ENCODE measurements at regions not wholly inside any gene's neighbourhood (a gene's known extent, or its start where the extent isn't known, plus 50 kb on each side); places are given as distances from the start of the nearest gene placed in this dataset.

DNA sequence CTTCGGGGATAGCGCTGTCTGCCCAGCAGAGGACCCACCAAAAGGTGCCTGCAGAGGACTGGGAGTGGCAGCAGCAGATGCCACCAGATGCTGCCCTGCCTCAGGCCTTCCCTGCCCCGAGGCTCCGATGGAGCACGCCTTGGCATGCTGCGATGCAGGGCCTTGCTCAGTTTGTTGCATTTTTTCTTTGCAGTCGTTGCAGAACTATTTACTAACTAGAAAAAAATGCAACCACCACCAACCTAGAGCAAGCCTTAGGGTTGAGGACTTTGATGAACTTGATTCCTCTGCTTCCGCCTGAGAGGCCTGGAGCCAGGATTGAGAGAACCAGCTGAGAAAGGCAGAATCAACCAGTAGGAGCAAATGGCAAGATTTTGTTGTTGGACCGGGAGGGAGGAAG, 585.6 kb upstream of the MKI67 start:
- Histone ChIP-seq H3K4me3 (ENCODE audit: low read depth in 1 of 2, low read length in 2 of 2) (no peak overlapping the region), H3K9me3 (ENCODE audit: low read length) (no peaks in the 10 kb centered on the region), H3K27me3 (ENCODE audit: control insufficient read depth in 1 of 2, insufficient read depth in 2 of 2, low read length in 2 of 2) (no peaks in the 10 kb centered on the region), H3K9ac (ENCODE audit: low read length) (no peak overlapping the region), H3K4me1 (ENCODE audit: insufficient read depth, low read length) (peaks cover 5% of the 10 kb centered on the region), H3K36me3 (ENCODE audit: insufficient read depth, low read length) (no peaks in the 10 kb centered on the region), H3K27ac (ENCODE audit: low read depth, low read length) (no peak overlapping the region)

DNA sequence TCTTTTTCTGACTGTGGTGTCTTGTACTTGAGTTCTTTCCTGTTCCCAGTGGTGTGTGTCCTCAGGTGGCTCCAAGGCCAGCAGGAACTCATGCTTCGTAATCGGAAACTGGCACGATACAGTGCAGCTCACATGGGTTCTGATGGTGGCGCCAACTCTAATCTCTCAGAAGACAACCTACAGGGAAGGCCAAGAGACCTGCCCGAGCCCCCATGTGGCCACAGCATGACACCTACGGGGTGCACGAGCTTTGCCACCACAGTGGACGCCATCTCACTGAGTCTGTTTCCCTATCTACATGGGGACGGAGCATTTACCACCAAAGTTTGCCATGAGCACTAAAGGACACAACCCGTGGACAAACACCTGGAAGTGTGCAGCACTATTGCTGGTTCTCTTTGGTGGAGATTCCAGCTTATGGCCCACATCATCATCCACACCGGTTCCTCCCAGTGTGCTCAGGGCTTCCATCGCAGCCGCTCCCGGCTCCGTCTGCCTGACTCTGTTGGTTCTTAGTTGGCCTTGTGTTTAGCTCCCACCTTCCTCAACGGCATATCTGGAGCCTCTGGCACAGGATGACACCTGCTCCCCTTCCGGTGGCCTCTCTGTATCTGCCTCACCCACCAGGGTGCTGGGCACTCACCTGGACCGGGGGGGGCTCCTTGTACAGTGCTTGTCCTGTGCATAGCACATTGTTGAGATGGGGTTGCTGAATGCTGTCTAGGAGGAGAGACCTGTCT, 586.6 kb upstream of the MKI67 start:
- H3K9ac ChIP-seq (ENCODE audit: low read length): no peak overlapping the region
- no peaks in the 10 kb centered on the region for H3K27me3 ChIP-seq (ENCODE audit: control insufficient read depth in 1 of 2, insufficient read depth in 2 of 2, low read length in 2 of 2)
- no peaks in the 10 kb centered on the region for H3K9me3 ChIP-seq (ENCODE audit: low read length)
- H3K27ac ChIP-seq (ENCODE audit: low read depth, low read length): no peak overlapping the region
- H3K4me3 ChIP-seq (ENCODE audit: low read depth in 1 of 2, low read length in 2 of 2): no peak overlapping the region
- H3K4me1 ChIP-seq (ENCODE audit: insufficient read depth, low read length): peaks cover 5% of the 10 kb centered on the region
- H3K36me3 ChIP-seq (ENCODE audit: insufficient read depth, low read length): no peaks in the 10 kb centered on the region

DNA sequence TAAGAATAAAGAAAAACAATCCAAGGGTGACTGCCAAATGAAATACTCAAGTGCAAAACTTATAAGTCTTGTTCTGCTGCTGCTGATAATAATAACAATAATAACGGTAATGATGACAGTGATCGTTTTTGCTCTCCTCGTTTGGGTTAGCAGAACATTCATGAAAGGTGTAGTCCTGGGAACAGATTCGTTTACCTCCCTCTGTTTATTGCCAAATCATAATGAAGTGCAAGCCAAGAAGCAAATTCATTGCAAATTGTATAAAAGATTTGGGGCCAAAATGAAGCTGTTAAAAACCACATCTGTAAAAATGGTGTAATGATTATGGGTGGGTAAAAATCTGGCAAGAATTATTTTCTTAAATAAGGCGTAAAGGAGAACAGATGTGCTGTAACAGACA, 587.2 kb upstream of the MKI67 start:
- no peak overlapping the region for H3K9ac ChIP-seq (ENCODE audit: low read length)
- no peak overlapping the region for H3K27ac ChIP-seq (ENCODE audit: low read depth, low read length)
- peaks cover 5% of the 10 kb centered on the region for H3K4me1 ChIP-seq (ENCODE audit: insufficient read depth, low read length)
- no peaks in the 10 kb centered on the region for H3K27me3 ChIP-seq (ENCODE audit: control insufficient read depth in 1 of 2, insufficient read depth in 2 of 2, low read length in 2 of 2)
- no peaks in the 10 kb centered on the region for H3K9me3 ChIP-seq (ENCODE audit: low read length)
- H3K36me3 ChIP-seq (ENCODE audit: insufficient read depth, low read length): no peaks in the 10 kb centered on the region
- no peak overlapping the region for H3K4me3 ChIP-seq (ENCODE audit: low read depth in 1 of 2, low read length in 2 of 2)

DNA sequence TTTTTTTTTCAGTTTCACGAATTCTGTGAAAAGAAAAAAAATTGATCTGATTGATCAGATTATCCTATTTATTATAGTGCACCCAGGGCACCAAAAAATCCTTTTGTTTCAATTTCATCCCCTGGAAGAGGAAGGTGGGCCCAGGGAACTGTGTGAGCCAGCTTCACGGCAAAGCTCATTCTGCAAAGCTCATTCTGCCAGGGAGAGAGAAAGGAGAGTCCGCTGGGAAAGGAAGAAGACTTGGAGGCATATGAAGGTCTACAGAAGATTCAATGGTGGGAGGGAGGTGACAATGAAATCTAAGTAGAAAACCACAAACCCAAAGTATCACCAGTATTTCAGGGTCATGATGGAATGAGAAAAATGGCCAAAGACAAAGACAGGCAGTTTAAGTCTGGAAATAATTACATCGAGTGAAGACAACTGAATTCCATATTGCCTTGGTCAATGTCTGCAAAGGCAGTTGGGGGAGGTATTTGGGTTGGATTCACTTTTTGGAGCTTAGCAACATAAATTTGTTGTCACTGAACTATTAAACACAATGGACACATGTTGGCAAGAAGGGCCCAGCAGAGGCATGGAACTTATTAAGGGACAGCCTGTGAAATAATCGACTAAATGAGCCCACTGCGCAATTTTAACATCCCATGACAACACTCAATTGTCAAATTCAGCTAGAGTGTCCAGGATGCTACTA, 587.8 kb upstream of the MKI67 start:
- Histone ChIP-seq H3K4me3 (ENCODE audit: low read depth in 1 of 2, low read length in 2 of 2) (no peak overlapping the region), H3K4me1 (ENCODE audit: insufficient read depth, low read length) (peaks cover 5% of the 10 kb centered on the region), H3K36me3 (ENCODE audit: insufficient read depth, low read length) (no peaks in the 10 kb centered on the region), H3K27me3 (ENCODE audit: control insufficient read depth in 1 of 2, insufficient read depth in 2 of 2, low read length in 2 of 2) (no peaks in the 10 kb centered on the region), H3K9ac (ENCODE audit: low read length) (no peak overlapping the region), H3K27ac (ENCODE audit: low read depth, low read length) (no peak overlapping the region), H3K9me3 (ENCODE audit: low read length) (no peaks in the 10 kb centered on the region)

DNA sequence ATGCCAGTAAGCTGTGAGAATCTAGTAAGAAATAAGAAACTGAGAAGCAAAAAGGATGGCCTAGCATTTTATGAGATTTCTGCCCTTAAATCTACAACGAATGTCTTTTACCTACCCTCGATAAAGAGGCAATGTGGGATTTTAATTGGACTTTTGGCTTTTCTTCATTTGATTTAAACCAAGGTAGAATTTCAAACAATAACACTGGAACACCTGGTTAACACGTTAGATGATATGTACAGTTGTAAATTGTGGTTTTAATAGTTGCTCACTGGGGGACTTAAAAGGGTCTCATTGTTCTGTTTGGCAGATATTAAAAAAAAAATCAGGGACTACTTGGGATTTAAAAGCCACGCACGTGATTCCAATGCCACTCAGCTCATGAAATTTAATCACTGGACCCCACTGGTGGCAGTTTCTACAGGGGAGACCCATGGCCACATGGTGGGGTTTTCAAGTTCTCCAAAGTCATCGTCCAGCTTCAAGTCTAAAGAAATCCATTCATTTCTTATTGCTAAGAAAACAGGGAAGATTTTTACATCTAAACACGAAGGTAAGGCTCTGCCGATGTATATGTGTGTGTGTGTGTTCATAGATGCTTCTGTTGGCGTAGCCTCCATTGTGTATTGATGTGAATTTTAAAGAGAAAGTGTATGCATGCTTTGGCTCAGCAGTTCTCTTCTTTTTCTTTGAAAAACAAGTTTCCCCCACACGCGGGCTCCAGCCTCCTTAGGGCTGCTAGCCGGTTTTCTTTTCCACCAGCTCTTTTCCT, 588.6 kb upstream of the MKI67 start:
- Histone ChIP-seq H3K27me3 (ENCODE audit: control insufficient read depth in 1 of 2, insufficient read depth in 2 of 2, low read length in 2 of 2) (no peaks in the 10 kb centered on the region), H3K4me3 (ENCODE audit: low read depth in 1 of 2, low read length in 2 of 2) (no peak overlapping the region), H3K9me3 (ENCODE audit: low read length) (no peaks in the 10 kb centered on the region), H3K4me1 (ENCODE audit: insufficient read depth, low read length) (peaks cover 5% of the 10 kb centered on the region), H3K9ac (ENCODE audit: low read length) (no peak overlapping the region), H3K27ac (ENCODE audit: low read depth, low read length) (no peak overlapping the region), H3K36me3 (ENCODE audit: insufficient read depth, low read length) (no peaks in the 10 kb centered on the region)

- H3K9me3 ChIP-seq (ENCODE audit: low read length): no peaks in the 10 kb centered on the region
- peaks cover 5% of the 10 kb centered on the region for H3K4me1 ChIP-seq (ENCODE audit: insufficient read depth, low read length)
- no peaks in the 10 kb centered on the region for H3K36me3 ChIP-seq (ENCODE audit: insufficient read depth, low read length)
- H3K4me3 ChIP-seq (ENCODE audit: low read depth in 1 of 2, low read length in 2 of 2): no peak overlapping the region
- H3K9ac ChIP-seq (ENCODE audit: low read length): no peak overlapping the region
- no peaks in the 10 kb centered on the region for H3K27me3 ChIP-seq (ENCODE audit: control insufficient read depth in 1 of 2, insufficient read depth in 2 of 2, low read length in 2 of 2)
- H3K27ac ChIP-seq (ENCODE audit: low read depth, low read length): no peak overlapping the region
These were observed 590.0 kb upstream of the MKI67 start for GRCh38 chr10:128716181-128716580.

DNA sequence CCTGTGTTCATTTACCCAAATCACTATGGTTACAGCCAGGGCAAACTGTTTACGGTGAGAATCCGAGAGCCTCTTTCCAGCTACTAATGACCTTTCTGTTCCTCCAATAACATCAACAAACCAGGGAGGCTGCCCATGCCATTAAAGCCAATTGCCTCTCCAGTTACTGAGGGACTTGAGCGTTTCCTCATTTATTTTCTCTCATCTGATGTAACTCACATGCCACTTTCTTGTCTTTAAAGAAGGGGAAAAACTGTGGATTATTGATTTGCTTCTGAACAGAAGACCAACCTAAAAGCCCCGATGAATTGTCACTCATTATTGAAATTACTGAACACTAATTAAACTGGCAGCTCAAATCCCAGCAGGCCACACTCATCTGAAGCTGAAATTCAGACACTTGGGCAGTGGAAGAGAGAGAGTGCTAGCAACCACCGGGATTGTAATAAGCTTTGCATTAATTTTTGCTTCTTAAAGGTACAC, 595.8 kb upstream of the MKI67 start:
- Histone ChIP-seq H3K9ac (ENCODE audit: low read length) (no peak overlapping the region), H3K27me3 (ENCODE audit: control insufficient read depth in 1 of 2, insufficient read depth in 2 of 2, low read length in 2 of 2) (no peaks in the 10 kb centered on the region), H3K4me3 (ENCODE audit: low read depth in 1 of 2, low read length in 2 of 2) (no peak overlapping the region), H3K9me3 (ENCODE audit: low read length) (no peaks in the 10 kb centered on the region), H3K27ac (ENCODE audit: low read depth, low read length) (no peak overlapping the region), H3K4me1 (ENCODE audit: insufficient read depth, low read length) (no peaks in the 10 kb centered on the region), H3K36me3 (ENCODE audit: insufficient read depth, low read length) (no peaks in the 10 kb centered on the region)

DNA sequence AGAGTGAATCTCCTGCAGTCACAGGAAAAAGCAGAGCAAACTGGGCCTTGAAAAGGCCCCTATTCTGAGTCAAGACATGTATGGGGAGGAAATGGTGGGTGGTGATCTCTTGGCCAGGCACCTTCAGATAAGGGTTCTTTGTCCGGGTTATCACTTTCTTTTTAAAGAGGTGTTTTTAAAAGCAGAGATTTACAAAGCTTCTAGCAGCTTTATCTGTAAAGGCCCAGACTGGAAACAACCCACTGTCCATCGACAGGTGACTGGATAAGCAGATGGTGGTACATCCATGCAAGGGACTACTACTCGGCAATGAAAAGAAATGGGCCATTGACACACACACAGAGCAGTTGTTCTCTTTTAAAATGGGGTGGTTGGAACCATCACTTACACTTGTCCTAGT, 596.7 kb upstream of the MKI67 start:
- Histone ChIP-seq H3K9me3 (ENCODE audit: low read length) (no peaks in the 10 kb centered on the region), H3K9ac (ENCODE audit: low read length) (no peak overlapping the region), H3K27me3 (ENCODE audit: control insufficient read depth in 1 of 2, insufficient read depth in 2 of 2, low read length in 2 of 2) (no peaks in the 10 kb centered on the region), H3K4me1 (ENCODE audit: insufficient read depth, low read length) (no peaks in the 10 kb centered on the region), H3K36me3 (ENCODE audit: insufficient read depth, low read length) (no peaks in the 10 kb centered on the region), H3K4me3 (ENCODE audit: low read depth in 1 of 2, low read length in 2 of 2) (no peak overlapping the region), H3K27ac (ENCODE audit: low read depth, low read length) (no peak overlapping the region)

- no peak overlapping the region for H3K9ac ChIP-seq (ENCODE audit: low read length)
- no peak overlapping the region for H3K4me3 ChIP-seq (ENCODE audit: low read depth in 1 of 2, low read length in 2 of 2)
- no peaks in the 10 kb centered on the region for H3K4me1 ChIP-seq (ENCODE audit: insufficient read depth, low read length)
- no peaks in the 10 kb centered on the region for H3K27me3 ChIP-seq (ENCODE audit: control insufficient read depth in 1 of 2, insufficient read depth in 2 of 2, low read length in 2 of 2)
- no peak overlapping the region for H3K27ac ChIP-seq (ENCODE audit: low read depth, low read length)
- H3K36me3 ChIP-seq (ENCODE audit: insufficient read depth, low read length): no peaks in the 10 kb centered on the region
- H3K9me3 ChIP-seq (ENCODE audit: low read length): no peaks in the 10 kb centered on the region
These were observed 597.5 kb upstream of the MKI67 start for GRCh38 chr10:128723631-128724205.

GRCh38 chr10:128725531-128725930, 599.3 kb upstream of the MKI67 start:
- H3K9ac ChIP-seq (ENCODE audit: low read length): no peak overlapping the region
- no peaks in the 10 kb centered on the region for H3K4me1 ChIP-seq (ENCODE audit: insufficient read depth, low read length)
- no peaks in the 10 kb centered on the region for H3K9me3 ChIP-seq (ENCODE audit: low read length)
- no peak overlapping the region for H3K27ac ChIP-seq (ENCODE audit: low read depth, low read length)
- H3K36me3 ChIP-seq (ENCODE audit: insufficient read depth, low read length): no peaks in the 10 kb centered on the region
- no peak overlapping the region for H3K4me3 ChIP-seq (ENCODE audit: low read depth in 1 of 2, low read length in 2 of 2)
- H3K27me3 ChIP-seq (ENCODE audit: control insufficient read depth in 1 of 2, insufficient read depth in 2 of 2, low read length in 2 of 2): no peaks in the 10 kb centered on the region

DNA sequence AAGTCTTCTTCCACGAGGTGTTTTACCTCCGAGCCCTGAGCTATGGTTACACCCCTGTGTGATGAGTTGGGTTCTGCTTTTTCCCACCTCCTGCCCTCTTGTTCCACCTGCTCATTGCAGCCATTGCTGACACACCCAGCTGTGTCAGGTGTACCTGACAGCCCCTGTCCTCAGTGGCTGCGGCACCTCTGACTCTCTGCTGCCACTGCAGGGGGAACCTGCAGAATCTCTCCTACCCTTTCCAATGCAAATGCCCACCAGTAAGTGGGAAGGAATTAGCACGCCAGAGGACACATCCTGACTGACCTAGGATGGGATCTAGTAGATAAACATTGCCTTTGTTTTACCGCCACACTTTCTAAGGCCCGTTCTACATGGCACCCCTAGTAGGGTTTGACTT, 600.9 kb upstream of the MKI67 start:
- Histone ChIP-seq H3K9ac (ENCODE audit: low read length) (no peak overlapping the region), H3K27me3 (ENCODE audit: control insufficient read depth in 1 of 2, insufficient read depth in 2 of 2, low read length in 2 of 2) (no peaks in the 10 kb centered on the region), H3K4me3 (ENCODE audit: low read depth in 1 of 2, low read length in 2 of 2) (no peak overlapping the region), H3K27ac (ENCODE audit: low read depth, low read length) (no peak overlapping the region), H3K9me3 (ENCODE audit: low read length) (no peaks in the 10 kb centered on the region), H3K4me1 (ENCODE audit: insufficient read depth, low read length) (no peaks in the 10 kb centered on the region), H3K36me3 (ENCODE audit: insufficient read depth, low read length) (no peaks in the 10 kb centered on the region)

Data from muscle layer of colon (tissue), 2 donors.